ENCODE measurements at regions not wholly inside any gene's neighbourhood (a gene's known extent, or its start where the extent isn't known, plus 50 kb on each side); places are given as distances from the start of the nearest gene placed in this dataset.

DNA sequence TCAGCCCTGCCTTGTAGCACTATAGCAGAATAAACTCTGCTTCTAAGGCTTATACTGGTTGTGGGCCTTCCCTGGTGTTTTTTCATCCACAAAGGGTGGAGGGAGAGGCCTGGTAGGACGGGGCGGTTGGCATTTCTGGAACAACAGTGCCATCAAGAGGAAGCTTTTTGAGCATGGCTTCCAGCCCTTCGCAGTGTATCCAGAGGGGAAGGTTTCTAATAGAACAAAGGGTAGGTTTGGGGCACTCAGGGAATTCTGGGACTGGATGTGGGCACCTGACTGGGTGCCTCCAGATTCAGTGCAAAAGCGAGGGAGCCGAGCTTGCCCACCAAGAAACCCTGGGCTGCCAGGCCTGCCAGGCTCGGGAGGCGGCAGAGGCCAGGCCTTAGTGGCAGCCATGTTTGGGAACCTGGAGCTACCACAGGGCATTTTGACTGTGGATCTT, 229.6 kb upstream of the AGTR2 start:
- TF ChIP-seq, protein P1, sequence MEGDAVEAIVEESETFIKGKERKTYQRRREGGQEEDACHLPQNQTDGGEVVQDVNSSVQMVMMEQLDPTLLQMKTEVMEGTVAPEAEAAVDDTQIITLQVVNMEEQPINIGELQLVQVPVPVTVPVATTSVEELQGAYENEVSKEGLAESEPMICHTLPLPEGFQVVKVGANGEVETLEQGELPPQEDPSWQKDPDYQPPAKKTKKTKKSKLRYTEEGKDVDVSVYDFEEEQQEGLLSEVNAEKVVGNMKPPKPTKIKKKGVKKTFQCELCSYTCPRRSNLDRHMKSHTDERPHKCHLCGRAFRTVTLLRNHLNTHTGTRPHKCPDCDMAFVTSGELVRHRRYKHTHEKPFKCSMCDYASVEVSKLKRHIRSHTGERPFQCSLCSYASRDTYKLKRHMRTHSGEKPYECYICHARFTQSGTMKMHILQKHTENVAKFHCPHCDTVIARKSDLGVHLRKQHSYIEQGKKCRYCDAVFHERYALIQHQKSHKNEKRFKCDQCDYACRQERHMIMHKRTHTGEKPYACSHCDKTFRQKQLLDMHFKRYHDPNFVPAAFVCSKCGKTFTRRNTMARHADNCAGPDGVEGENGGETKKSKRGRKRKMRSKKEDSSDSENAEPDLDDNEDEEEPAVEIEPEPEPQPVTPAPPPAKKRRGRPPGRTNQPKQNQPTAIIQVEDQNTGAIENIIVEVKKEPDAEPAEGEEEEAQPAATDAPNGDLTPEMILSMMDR (IDR thresholded peaks at IDR 0.05), result peak in 1 of 3 experiments; percentile 38
- TF ChIP-seq POLR2A (IDR thresholded peaks at IDR 0.05), result no peak
